A549 (cell line): ENCODE measurements at regions not wholly inside any gene's neighbourhood (a gene's known extent, or its start where the extent isn't known, plus 50 kb on each side); places are given as distances from the start of the nearest gene placed in this dataset.
"Not testable (repeated sequence)": the region's sequence is repeated elsewhere in the genome, so short reads cannot be mapped to it uniquely, and the experiment has no call there.

Source experiments
- ATAC-seq, 2 experiments: fragments of 200-7000 bp in 1 of 2; fragments of >200 bp in 1 of 2; cut with Nextera tagmentation in 1 of 2; cut with Tn5 transposase in 1 of 2; 3 replicates each; pipeline versions ENCODE4 v1.8.0 to v1.9.1; 2018 to 2020; ENCODE audit warnings: mild to moderate bottlenecking in 1 of 2, moderate library complexity in 1 of 2
- CTCF ChIA-PET: fragments of 300-600 bp; sonication (Branson Sonifier 250); formaldehyde crosslinking; extraction: SDS; loops from one replicate; lab custom pipeline; 2021; ENCODE audit warnings: antibody characterized with exemption, inconsistent platforms; lab: Yijun Ruan, JAX
- POLR2A ChIA-PET: fragments of 350-600 bp; formaldehyde crosslinking; extraction: SDS; loops from one replicate; lab custom pipeline; 2021; ENCODE audit warnings: antibody characterized with exemption, inconsistent platforms; lab: Yijun Ruan, JAX
- DNase-seq, 2 experiments: peaks; one replicate each; pipeline versions ENCODE4 v3.0.0 to v3.0.0-alpha.2; 2011 to 2016; ENCODE audit warnings: low read depth in 1 of 2, low spot score in 1 of 2
- FAIRE-seq: peaks from 2 replicates; lab custom pipeline; 2011; peaks lifted over from hg19 to GRCh38; lab: Jason Lieb, UNC
- H3K27ac ChIP-seq, 2 experiments: fragments of >200 bp; sonication (Bioruptor Twin); formaldehyde crosslinking; 3 replicates each; pipeline ENCODE4 v1.5.1; 2016 to 2017
- H3K4me1 ChIP-seq: fragments of >200 bp; sonication (Bioruptor Twin); formaldehyde crosslinking; 3 replicates; pipeline ENCODE4 v1.6.1; 2016
- H3K4me2 ChIP-seq: fragments of >200 bp; sonication (Bioruptor Twin); formaldehyde crosslinking; 3 replicates; pipeline ENCODE4 v1.6.1; 2016
- H3K4me3 ChIP-seq: fragments of >200 bp; sonication (Bioruptor Twin); formaldehyde crosslinking; 3 replicates; pipeline ENCODE4 v1.5.1; 2016
- H3K9me3 ChIP-seq: fragments of >200 bp; sonication (Bioruptor Twin); formaldehyde crosslinking; 3 replicates; pipeline ENCODE4 v1.6.1; 2016
- CBX2 ChIP-seq: fragments of 200-600 bp; sonication (generic); IDR thresholded peaks from 2 replicates; pipeline ENCODE4 v1.6.1; 2016; ENCODE audit warnings: low read depth, mild to moderate bottlenecking, borderline replicate concordance
- CBX8 ChIP-seq: fragments of 200-600 bp; sonication (generic); IDR thresholded peaks from 2 replicates; pipeline ENCODE4 v1.6.1; 2016
- CEBPB ChIP-seq, 2 experiments: fragments of >200 bp in 1 of 2; sonication (Bioruptor Twin) in 1 of 2; formaldehyde crosslinking in 1 of 2; IDR thresholded peaks; 2 replicates each; pipeline ENCODE4 v1.6.1; 2012 to 2016
- CHD4 ChIP-seq: fragments of 200-600 bp; sonication (generic); IDR thresholded peaks from 2 replicates; pipeline ENCODE4 v1.6.1; 2016; ENCODE audit warnings: antibody characterized with exemption, mild to moderate bottlenecking, borderline replicate concordance
- CTCF ChIP-seq: fragments of >200 bp; sonication (Bioruptor Twin); formaldehyde crosslinking; IDR thresholded peaks from 3 replicates; pipeline ENCODE4 v1.5.1; 2016
- EHF ChIP-seq: fragments of 250-450 bp; sonication (Bioruptor Pico); IDR thresholded peaks from 2 replicates; pipeline ENCODE4 v1.5.0; 2020; ENCODE audit warnings: mild to moderate bottlenecking
- EHMT2 ChIP-seq: fragments of 200-600 bp; sonication (generic); IDR thresholded peaks from 2 replicates; pipeline ENCODE4 v1.6.1; 2016; ENCODE audit warnings: antibody characterized with exemption, low read depth, mild to moderate bottlenecking, moderate library complexity
- HDAC2 ChIP-seq: fragments of 200-600 bp; sonication (generic); IDR thresholded peaks from 2 replicates; pipeline ENCODE4 v1.6.1; 2016
- HEYL ChIP-seq: fragments of 250-450 bp; sonication (Bioruptor Pico); IDR thresholded peaks from 2 replicates; pipeline ENCODE4 v1.8.0; 2021; ENCODE audit warnings: mild to moderate bottlenecking, moderate library complexity
- HOXA7 ChIP-seq: fragments of 250-450 bp; sonication (Bioruptor Pico); IDR thresholded peaks from 2 replicates; pipeline ENCODE4 v1.5.0; 2020; ENCODE audit warnings: mild to moderate bottlenecking, moderate library complexity
- HOXB5 ChIP-seq: fragments of 250-450 bp; sonication (Bioruptor Pico); IDR thresholded peaks from 2 replicates; pipeline ENCODE4 v1.5.0; 2020; ENCODE audit warnings: mild to moderate bottlenecking, moderate library complexity
- JUN ChIP-seq, 2 experiments: fragments of >200 bp; sonication (Bioruptor Twin); formaldehyde crosslinking; IDR thresholded peaks; 2 replicates in 1 of 2; 3 replicates in 1 of 2; pipeline ENCODE4 v1.6.1; 2016 to 2017
- MAX ChIP-seq: IDR thresholded peaks from 2 replicates; pipeline ENCODE4 v1.6.1; 2012
- MAZ ChIP-seq: fragments of 150-350 bp; IDR thresholded peaks from 2 replicates; pipeline ENCODE4 v1.6.1; 2014; ENCODE audit warnings: antibody characterized with exemption, low read depth, low read length, borderline replicate concordance
- POLR2A ChIP-seq: IDR thresholded peaks from 2 replicates; pipeline ENCODE4 v1.6.1; 2012; ENCODE audit warnings: mild to moderate bottlenecking, low read length
- RCOR1 ChIP-seq: fragments of 150-350 bp; IDR thresholded peaks from 2 replicates; pipeline ENCODE4 v1.6.1; 2014; ENCODE audit warnings: antibody characterized with exemption, low read length, low read depth
- REST ChIP-seq: fragments of 200-600 bp; sonication (generic); IDR thresholded peaks from 2 replicates; pipeline ENCODE4 v1.6.1; 2016; ENCODE audit warnings: antibody characterized with exemption, mild to moderate bottlenecking, moderate library complexity
- TFCP2L1 ChIP-seq: fragments of 250-450 bp; sonication (Bioruptor Pico); IDR thresholded peaks from 2 replicates; pipeline ENCODE4 v1.5.0; 2021; ENCODE audit warnings: mild to moderate bottlenecking
- TP53 ChIP-seq: fragments of 250-450 bp; sonication (Bioruptor Pico); IDR thresholded peaks from 2 replicates; pipeline ENCODE4 v1.5.0; 2021; ENCODE audit warnings: mild to moderate bottlenecking, moderate library complexity
- ZNF302 ChIP-seq: fragments of 250-450 bp; sonication (Bioruptor Pico); IDR thresholded peaks from 2 replicates; pipeline ENCODE4 v1.9.0; 2021; ENCODE audit warnings: inconsistent platforms, mild to moderate bottlenecking, moderate library complexity
- ZSCAN20 ChIP-seq: fragments of 250-450 bp; sonication (Bioruptor Pico); IDR thresholded peaks from 2 replicates; pipeline ENCODE4 v1.8.0; 2022; ENCODE audit warnings: mild to moderate bottlenecking, moderate library complexity
- WGBS: methylation state at CpG from one replicate; pipeline ENCODE4 v1.1.6; 2017; ENCODE audit errors: missing lambda C conversion rate; 5-methylcytosine and 5-hydroxymethylcytosine counted together
- TF ChIP-seq, protein P1 (sequence below): fragments of 250-450 bp; sonication (Bioruptor Pico); IDR thresholded peaks from 2 replicates; pipeline ENCODE4 v1.5.0; 2020; ENCODE audit warnings: low read depth, mild to moderate bottlenecking, moderate library complexity
- TF ChIP-seq, protein P2 (sequence below): IDR thresholded peaks from 2 replicates; pipeline ENCODE4 v1.6.1; 2012

DNA sequence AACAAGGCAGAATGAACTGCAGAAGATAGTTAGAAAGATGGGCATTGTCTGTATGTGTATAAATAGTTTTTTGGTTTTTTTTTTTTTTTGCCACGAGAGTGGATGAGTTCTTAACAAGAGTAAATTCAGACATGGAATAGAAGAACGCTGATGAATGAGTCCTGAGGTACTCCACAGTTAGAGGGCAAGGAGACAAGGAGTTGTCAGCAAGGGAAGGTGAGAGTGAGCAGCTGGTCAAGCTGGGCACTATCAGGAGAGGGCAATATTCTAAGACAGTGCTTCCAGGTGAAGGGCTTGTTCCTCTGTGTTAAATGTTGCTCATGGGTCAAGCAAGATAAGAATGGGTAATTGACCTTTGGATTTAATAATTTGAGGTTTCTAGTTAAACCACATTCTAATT lies 138.6 kb upstream of the FAM78B start:
- Histone ChIP-seq H3K4me1 (no peaks in the 10 kb centered on the region), H3K9me3 (no peaks in the 10 kb centered on the region), H3K4me2 (no peak overlapping the region), H3K27ac (no peak overlapping the region), H3K4me3 (no peak overlapping the region)
- DNase-seq, result no peak
- TF ChIP-seq EHMT2, result no peak
- TF ChIP-seq TP53 (CRISPR knock-in tag), result no peak
- no peak for TF ChIP-seq CBX8
- no peak for TF ChIP-seq REST
- no peak for TF ChIP-seq HOXA7 (CRISPR knock-in tag)
- no peak for TF ChIP-seq HOXB5
- no peak for TF ChIP-seq MAZ
- 3% methylated on average over 2 of the region's 2 CpGs for WGBS
- ChIA-PET CTCF (no interaction called here), POLR2A (no interaction called here)
- no peak for FAIRE-seq
- no peak for ATAC-seq

DNA sequence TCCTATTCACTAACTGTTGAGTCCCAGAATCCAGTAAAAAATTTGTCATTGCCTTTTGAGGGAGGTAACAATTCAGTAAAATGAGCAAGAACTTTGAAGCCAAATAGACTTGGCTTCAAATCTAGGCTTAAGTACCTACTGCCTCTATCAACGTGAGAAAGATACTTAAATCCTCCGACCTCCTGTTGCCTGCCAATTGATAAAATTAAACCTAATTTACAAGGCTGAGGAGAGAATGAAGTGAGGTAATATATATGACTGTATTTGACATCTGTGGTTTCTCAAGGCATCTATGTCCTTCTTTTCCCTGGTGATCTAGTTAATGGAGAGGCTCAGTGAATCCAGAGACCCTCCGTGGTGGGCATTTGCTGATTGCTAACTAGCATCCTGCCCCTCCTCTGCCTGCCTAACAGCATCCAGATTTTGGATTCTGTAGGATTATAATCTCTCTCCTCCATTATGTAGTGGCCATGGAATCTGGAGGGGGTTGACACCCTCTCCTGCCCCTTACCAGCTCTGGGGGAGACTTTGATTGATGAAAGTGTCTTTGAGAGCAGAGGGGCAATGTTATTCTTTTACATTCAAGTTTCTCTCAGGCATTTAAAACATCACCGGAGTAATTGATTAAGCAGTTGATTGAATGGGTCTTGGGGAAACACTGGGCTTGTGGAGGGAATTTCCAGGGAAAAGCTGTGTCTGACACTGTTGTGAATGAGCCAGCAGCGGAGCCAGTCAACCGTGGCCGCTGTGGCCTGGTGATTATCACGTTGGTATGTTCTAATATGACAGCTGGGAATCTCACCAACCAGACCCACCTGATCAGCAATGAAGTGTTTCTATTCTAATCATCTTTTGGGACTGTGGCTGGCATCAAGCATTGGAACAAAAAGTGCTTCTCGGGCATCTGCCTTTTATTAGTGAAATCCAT lies 140.7 kb upstream of the FAM78B start:
- H3K4me1 ChIP-seq, result no peaks in the 10 kb centered on the region
- no peak for TF ChIP-seq JUN (IDR thresholded peaks at IDR 0.05)
- no peak for TF ChIP-seq HEYL (CRISPR knock-in tag)
- TF ChIP-seq EHF (CRISPR knock-in tag), result no peak
- no peak for TF ChIP-seq RCOR1
- no peak for TF ChIP-seq CBX2
- no peak for TF ChIP-seq CHD4
- TF ChIP-seq CEBPB (IDR thresholded peaks at IDR 0.05), result no peak
- no peak for TF ChIP-seq MAX
- no peak for FAIRE-seq
- WGBS, result under 1% methylated on average over 9 of the region's 9 CpGs
- no peak overlapping the region for H3K4me3 ChIP-seq
- no peak overlapping the region for H3K4me2 ChIP-seq
- no peaks in the 10 kb centered on the region for H3K9me3 ChIP-seq
- H3K27ac ChIP-seq, result no peak overlapping the region
- ChIA-PET CTCF (no interaction called here), POLR2A (no interaction called here)
- ATAC-seq, result no peak
- DNase-seq, result no peak

- DNase-seq, FAIRE-seq, POLR2A ChIA-PET, H3K27ac ChIP-seq, H3K4me3 ChIP-seq, H3K4me1 ChIP-seq, CTCF ChIA-PET, H3K9me3 ChIP-seq, ATAC-seq, H3K4me2 ChIP-seq: not testable (repeated sequence)
- WGBS, result 0% methylated on average over 2 of the region's 5 CpGs
Measured at GRCh38 chr1:166316306-166316705, 149.5 kb upstream of the FAM78B start.

- POLR2A ChIA-PET, result no interaction called here
- Histone ChIP-seq H3K4me2 (no peak overlapping the region), H3K27ac (no peak overlapping the region), H3K9me3 (no peaks in the 10 kb centered on the region), H3K4me1 (no peaks in the 10 kb centered on the region), H3K4me3 (no peak overlapping the region)
- no peak for ATAC-seq
- no peak for FAIRE-seq
- DNase-seq, result no peak
- WGBS, result under 1% methylated on average over 3 of the region's 3 CpGs
- CTCF ChIA-PET, result interaction anchor here (0.7 kb wide), 1 partner anchor 189 kb away, joined by 3 read pairs; no protein-coding TSS in a partner anchor
- TF ChIP-seq, protein P1, sequence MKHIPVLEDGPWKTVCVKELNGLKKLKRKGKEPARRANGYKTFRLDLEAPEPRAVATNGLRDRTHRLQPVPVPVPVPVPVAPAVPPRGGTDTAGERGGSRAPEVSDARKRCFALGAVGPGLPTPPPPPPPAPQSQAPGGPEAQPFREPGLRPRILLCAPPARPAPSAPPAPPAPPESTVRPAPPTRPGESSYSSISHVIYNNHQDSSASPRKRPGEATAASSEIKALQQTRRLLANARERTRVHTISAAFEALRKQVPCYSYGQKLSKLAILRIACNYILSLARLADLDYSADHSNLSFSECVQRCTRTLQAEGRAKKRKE (CRISPR knock-in tag), result no peak
- no peak for TF ChIP-seq ZSCAN20 (CRISPR knock-in tag)
- no peak for TF ChIP-seq HOXB5
- no peak for TF ChIP-seq CTCF
- TF ChIP-seq HDAC2, result no peak
- TF ChIP-seq POLR2A, result no peak
- no peak for TF ChIP-seq ZNF302
- TF ChIP-seq, protein P2, sequence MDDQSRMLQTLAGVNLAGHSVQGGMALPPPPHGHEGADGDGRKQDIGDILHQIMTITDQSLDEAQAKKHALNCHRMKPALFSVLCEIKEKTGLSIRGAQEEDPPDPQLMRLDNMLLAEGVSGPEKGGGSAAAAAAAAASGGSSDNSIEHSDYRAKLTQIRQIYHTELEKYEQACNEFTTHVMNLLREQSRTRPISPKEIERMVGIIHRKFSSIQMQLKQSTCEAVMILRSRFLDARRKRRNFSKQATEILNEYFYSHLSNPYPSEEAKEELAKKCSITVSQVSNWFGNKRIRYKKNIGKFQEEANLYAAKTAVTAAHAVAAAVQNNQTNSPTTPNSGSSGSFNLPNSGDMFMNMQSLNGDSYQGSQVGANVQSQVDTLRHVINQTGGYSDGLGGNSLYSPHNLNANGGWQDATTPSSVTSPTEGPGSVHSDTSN, result no peak
- TF ChIP-seq TFCP2L1 (CRISPR knock-in tag), result no peak
- no peak for TF ChIP-seq CEBPB (IDR thresholded peaks at IDR 0.05)
Measured at GRCh38 chr1:166322470-166322869, 155.7 kb upstream of the FAM78B start.
